Stimulated activated CD8-positive, alpha-beta memory T cell treated with anti-CD3 and anti-CD28 coated beads, Interleukin-7, amount 100 ng/mL, for 48 hours (primary cell): ENCODE measurements at regions not wholly inside any gene's neighbourhood (a gene's known extent, or its start where the extent isn't known, plus 50 kb on each side); places are given as distances from the start of the nearest gene placed in this dataset.
"Not testable (repeated sequence)": the region's sequence is repeated elsewhere in the genome, so short reads cannot be mapped to it uniquely, and the experiment has no call there.

Source experiments
- DNase-seq, 2 donors: peaks; one replicate each; pipeline ENCODE4 v3.0.0-alpha.2; 2020; ENCODE audit warnings: low read depth in 1 of 2; ENCODE audit errors: extremely low read depth in 1 of 2

- no peak for DNase-seq
Observed at GRCh38 chr12:131192951-131193350, 239.2 kb downstream of the ADGRD1 start.

DNA sequence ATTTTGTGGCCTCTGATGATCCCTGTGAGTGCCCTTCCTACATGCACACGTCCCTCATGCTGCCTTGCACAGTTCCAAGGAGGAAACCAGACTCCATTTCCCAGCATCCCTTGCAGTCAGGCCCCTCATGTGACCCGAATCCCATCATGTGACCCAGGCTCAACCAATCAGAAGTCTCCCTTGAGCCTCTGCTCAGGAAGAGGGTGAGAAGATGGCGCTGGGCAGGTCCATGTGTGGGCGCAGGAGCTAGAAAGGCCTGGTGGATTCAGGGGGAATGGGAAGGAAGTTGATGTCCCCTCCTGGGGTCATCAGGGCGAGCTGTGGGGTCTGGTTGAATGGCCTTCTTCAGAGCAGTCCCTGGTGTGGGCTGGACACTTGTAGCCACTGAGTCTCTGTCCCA lies 240.5 kb downstream of the ADGRD1 start:
- DNase-seq, result no peak

GRCh38 chr12:131195796-131196195 lies 242.1 kb downstream of the ADGRD1 start:
- DNase-seq, result no peak

DNA sequence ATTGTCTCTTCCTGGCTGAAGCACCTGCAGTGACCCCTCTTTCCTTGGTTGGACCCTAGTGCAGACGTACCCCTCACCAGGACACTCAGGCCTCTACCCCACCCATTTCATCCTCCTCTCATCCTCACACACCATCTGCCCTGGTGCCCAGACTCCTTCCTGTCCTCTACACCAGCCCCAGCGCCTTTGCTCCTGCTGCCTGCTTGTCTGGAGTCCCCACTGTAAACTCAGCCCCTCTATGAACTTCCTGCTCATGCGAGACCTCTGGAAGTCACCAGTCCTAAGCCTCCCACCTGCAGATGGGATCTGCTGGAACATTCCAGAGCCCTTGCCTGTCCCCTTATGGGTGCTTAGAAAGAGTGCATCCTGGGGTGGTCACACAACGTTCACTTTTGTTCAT lies 242.5 kb downstream of the ADGRD1 start:
- no peak for DNase-seq

GRCh38 chr12:131197490-131197889 lies 243.8 kb downstream of the ADGRD1 start:
- DNase-seq, result no peak

DNA sequence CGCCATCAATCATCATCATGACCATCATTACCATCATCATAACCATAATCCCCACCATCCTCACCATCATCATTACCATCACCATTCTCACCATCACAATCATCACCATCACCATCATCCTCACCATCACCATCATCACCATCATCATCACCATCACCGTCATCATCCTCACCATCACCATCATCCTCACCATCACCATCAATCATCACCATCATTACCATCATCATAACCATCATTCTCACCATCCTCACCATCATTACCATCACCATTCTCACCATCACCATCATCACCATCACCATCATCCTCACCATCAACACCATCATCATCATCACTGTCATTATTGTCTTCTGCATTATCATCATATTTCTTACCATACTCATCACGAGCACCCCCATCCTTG lies 245.5 kb downstream of the ADGRD1 start:
- DNase-seq, result no peak

- not testable (repeated sequence) for DNase-seq
Observed at GRCh38 chr12:131201912-131202311, 248.2 kb downstream of the ADGRD1 start.

DNA sequence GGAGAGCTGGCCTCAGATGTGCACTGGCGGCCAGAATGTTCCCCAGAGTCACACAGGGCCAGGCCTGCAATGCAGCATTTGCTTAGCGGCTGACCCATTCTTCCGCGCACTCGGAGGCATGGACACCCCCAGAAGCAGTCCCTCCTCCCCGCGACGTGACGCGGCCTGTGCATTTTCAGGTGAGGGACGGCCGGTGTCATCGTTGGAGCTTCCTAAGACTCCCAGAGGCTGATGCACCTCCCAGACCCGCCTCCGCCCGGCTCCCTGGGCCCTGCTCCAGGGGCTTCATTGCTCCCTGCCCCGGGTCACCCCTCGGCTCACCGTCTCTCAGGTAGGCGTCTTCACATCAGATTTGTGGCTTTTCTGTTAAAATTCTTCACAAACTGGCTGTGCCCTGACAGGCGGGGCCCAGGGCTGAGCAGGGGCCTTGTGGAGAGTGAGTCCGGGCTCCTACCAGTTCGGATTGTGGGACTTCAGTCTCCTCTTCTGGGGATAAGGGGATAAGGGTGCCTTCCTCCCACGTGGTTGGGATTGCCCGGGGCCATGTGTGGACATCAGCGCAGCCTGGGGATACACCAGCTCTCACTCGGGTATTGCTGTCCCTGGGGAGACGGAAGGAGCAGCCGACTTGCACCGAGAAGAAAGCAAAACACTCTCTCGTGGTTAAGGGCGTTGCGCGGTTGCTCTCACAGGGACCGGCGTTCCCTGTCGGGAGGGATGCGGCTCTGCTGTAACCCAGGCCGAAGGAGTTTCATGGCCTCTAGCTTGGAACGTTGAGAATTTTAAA lies 249.1 kb downstream of the ADGRD1 start:
- no peak for DNase-seq

- no peak for DNase-seq
Observed at GRCh38 chr12:131203666-131204415, 250.1 kb downstream of the ADGRD1 start.

- DNase-seq, result no peak
Observed at GRCh38 chr12:131204416-131205274, 250.9 kb downstream of the ADGRD1 start.

GRCh38 chr12:131205275-131205933 lies 251.7 kb downstream of the ADGRD1 start:
- not testable (repeated sequence) for DNase-seq

- DNase-seq, result not testable (repeated sequence)
Observed at GRCh38 chr12:131206630-131207299, 253.1 kb downstream of the ADGRD1 start.

DNA sequence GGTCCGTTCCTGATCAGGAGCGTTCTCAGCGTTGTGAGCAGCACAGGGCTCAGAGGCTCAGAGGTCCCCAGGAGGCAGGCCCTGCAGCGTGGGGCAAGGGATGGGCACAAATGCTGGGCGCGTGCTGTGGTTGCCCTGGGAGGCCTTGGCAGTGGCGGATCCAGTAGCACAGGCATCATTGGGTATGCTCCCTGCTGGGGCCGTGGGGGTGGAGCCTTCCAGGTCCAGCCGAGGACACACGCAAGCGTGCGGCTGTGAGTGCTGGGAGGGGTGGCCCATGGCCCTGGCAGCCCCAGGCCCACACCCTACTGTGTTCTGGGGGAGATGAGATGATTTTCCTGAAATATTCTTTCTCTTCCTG lies 253.6 kb downstream of the ADGRD1 start:
- not testable (repeated sequence) for DNase-seq

DNA sequence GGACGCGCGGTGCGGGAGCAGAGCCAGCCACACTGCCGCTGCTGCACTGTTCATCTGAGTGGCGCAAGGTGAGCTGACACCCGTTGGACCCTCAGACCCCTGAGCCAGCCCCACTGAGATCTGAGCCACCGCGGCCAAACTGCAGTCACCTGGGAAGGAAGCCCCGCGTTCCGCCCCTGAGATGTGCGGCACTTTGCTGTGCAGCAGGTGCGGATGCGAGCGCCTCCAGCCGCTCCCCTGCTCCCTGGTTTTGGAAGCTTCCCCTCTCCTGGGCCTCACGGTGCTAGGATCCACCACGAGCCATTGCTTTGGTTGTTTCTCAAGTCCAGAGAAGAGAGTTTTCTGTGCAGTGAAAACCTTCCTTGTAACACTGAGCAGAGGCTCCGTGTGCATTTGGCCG lies 254.1 kb downstream of the ADGRD1 start:
- DNase-seq, result not testable (repeated sequence)

- no peak for DNase-seq
Observed at GRCh38 chr12:131208425-131208824, 254.7 kb downstream of the ADGRD1 start.

DNA sequence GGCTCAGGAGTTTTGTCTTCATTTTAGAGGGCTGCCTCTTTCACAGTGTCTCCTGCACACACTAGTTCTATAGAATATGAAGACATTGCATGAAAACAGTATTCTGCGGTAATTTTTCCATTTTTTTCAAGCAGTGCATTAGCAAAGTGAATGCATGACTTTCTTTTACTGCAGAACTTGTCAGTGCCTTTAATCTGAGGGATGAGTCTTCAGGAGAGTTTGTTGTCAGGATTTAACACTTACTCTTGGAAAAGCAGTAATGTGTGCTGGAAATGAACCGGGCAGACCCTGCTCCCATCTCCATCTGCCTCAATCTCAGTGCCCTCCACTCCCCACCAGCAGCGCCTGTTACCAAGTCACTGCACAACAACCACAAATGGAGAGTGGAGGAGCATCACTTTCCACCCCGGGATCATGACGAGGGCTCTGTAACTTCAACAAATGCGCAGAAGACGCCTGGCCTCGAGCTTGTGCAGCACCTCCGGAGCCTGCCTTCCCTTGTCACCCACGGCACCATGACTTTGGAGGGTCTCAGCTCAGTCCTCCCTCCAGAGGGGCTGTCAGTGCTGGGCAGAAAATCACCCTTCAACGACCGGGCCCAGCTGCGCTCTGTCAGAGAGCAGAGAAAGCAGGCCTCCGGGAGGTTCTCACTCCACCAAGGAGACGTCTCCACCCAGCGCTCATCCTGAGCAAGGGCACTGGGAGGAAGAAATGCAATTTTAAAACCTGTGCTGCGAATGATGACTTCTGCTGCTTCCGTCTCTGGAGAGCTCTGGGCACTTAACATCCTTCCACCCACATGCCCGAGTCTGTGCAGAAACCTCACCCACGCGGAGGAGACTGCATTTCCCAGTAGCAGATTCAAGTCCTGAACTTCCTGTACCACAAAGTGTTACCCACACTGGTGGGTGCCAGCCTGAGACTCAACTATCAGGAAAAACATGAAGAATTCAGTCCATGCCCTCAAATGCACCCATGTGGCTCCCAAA lies 255.7 kb downstream of the ADGRD1 start:
- no peak for DNase-seq

DNA sequence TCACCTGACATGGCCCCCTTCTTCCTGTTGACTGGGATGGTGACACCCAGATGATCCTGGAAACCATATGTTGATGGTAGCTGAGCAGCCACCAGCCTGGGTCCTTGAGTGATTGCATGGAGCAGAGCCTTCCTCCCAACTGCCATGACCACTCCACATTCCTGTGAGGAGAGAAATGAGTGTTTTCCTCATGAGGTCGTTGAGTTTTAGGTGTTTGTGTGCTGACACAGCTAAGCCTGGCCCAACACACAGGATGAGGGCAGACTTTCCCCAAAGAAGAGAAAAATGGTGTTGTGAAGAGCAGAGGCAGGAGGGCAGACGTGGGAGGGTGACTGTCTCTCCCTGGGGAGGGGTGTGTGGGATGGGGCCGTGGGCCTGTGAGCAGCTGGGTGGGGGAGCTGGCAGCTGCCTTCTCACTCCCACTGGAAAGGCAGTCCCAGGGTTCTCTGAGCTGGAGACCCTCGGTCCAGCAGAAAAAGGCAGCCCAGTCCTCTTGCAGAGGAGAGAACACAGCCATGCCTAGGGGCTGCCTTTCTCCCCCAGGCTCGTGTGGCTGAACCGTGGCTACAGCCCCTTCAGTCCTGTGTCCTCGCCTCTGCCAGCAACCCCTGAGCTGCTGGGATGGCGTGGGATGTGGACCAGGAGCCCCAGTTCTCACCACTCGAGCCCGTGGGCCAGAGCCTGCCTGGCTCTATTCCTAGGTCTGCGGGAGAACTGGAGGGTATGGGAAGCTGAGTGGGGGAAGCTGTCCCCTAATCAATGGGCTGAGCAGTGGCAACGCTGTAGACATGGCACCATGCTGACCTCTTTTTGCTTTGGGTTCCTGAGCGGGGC lies 257.0 kb downstream of the ADGRD1 start:
- no peak for DNase-seq

- DNase-seq, result no peak
Observed at GRCh38 chr12:131211340-131211938, 257.7 kb downstream of the ADGRD1 start.
